Testis (tissue), 2 donors: ENCODE measurements at regions not wholly inside any gene's neighbourhood (a gene's known extent, or its start where the extent isn't known, plus 50 kb on each side); places are given as distances from the start of the nearest gene placed in this dataset.

Experiments
- DNase-seq: peaks from one replicate; pipeline ENCODE4 v3.0.0-alpha.2; 2019
- H3K27ac ChIP-seq, 2 donors: fragments of 200-600 bp; sonication (generic); one replicate each; pipeline ENCODE4 v1.5.1; 2019
- H3K27me3 ChIP-seq: fragments of 200-600 bp; sonication (generic); one replicate; pipeline ENCODE4 v1.5.1; 2019
- H3K36me3 ChIP-seq: fragments of 200-600 bp; sonication (generic); one replicate; pipeline ENCODE4 v1.5.1; 2017; ENCODE audit warnings: low read depth; ENCODE audit errors: missing control alignments
- H3K4me1 ChIP-seq: fragments of 200-600 bp; sonication (generic); one replicate; pipeline ENCODE4 v1.5.1; 2019
- H3K4me3 ChIP-seq, 2 donors: fragments of 200-600 bp; sonication (generic); one replicate each; pipeline ENCODE4 v1.5.1; 2017 to 2019
- H3K9me3 ChIP-seq: fragments of 200-600 bp; sonication (generic); one replicate; pipeline ENCODE4 v1.5.1; 2017
- POLR2A ChIP-seq: fragments of 450-650 bp; IDR thresholded peaks from one replicate; pipeline ENCODE4 v1.6.1; 2017; ENCODE audit warnings: antibody characterized with exemption, mild to moderate bottlenecking, moderate library complexity
- WGBS, 2 donors: methylation state at CpG; one replicate each; pipeline ENCODE4 v1.1.5; 2018; 5-methylcytosine and 5-hydroxymethylcytosine counted together
- intact Hi-C: fragments of 100-400 bp; cut with DNase I; formaldehyde crosslinking; loops from one replicate; pipeline ENCODE4 v1.15.1; 2023; ENCODE audit warnings: low total_unique reads
- TF ChIP-seq, protein P1 (sequence below), 3 experiments: fragments of 450-650 bp in 2 of 3; fragments of 200-600 bp in 1 of 3; sonication (generic) in 1 of 3; IDR thresholded peaks; one replicate each; pipeline ENCODE4 v1.5.1; 2016 to 2019; ENCODE audit warnings: antibody characterized with exemption in 3 of 3, mild to moderate bottlenecking in 2 of 3, moderate library complexity in 1 of 3

DNA sequence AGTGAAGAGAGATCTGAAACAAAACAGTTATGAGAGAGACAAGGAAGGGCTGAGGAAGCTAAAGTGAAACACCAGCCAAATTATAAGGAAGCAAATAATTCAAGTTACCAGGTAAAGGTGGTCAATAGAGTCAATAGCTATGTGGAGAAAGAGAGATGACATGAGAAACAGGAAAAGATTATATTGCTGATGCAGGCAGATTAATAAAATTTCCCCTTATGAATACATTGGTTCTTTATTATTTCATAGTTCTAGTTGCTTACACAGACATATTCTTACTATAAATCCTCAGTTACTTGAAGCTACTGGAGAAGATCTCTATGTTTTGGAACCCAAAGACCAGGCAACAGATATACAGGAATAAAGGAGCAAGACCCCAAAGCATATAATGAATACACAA, 273.7 kb upstream of the CTSO start:
- H3K36me3 ChIP-seq, result no peaks in the 10 kb centered on the region
- intact Hi-C loops, result no loop called here
- no peak overlapping the region for H3K4me3 ChIP-seq
- no peaks in the 10 kb centered on the region for H3K27me3 ChIP-seq
- no peak overlapping the region for H3K27ac ChIP-seq
- H3K4me1 ChIP-seq, result no peaks in the 10 kb centered on the region
- TF ChIP-seq POLR2A, result no peak
- TF ChIP-seq, protein P1, sequence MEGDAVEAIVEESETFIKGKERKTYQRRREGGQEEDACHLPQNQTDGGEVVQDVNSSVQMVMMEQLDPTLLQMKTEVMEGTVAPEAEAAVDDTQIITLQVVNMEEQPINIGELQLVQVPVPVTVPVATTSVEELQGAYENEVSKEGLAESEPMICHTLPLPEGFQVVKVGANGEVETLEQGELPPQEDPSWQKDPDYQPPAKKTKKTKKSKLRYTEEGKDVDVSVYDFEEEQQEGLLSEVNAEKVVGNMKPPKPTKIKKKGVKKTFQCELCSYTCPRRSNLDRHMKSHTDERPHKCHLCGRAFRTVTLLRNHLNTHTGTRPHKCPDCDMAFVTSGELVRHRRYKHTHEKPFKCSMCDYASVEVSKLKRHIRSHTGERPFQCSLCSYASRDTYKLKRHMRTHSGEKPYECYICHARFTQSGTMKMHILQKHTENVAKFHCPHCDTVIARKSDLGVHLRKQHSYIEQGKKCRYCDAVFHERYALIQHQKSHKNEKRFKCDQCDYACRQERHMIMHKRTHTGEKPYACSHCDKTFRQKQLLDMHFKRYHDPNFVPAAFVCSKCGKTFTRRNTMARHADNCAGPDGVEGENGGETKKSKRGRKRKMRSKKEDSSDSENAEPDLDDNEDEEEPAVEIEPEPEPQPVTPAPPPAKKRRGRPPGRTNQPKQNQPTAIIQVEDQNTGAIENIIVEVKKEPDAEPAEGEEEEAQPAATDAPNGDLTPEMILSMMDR (IDR thresholded peaks at IDR 0.05), result no peak
- H3K9me3 ChIP-seq, result no peaks in the 10 kb centered on the region
- no peak for DNase-seq

- no peak for TF ChIP-seq POLR2A
- TF ChIP-seq, protein P1 (IDR thresholded peaks at IDR 0.05), result no peak
- H3K4me1 ChIP-seq, result no peaks in the 10 kb centered on the region
- WGBS, 2 donors, result 86 to 95% methylated on average over 2 of the region's 2 CpGs
- no peak overlapping the region for H3K4me3 ChIP-seq
- H3K27me3 ChIP-seq, result no peaks in the 10 kb centered on the region
- no peaks in the 10 kb centered on the region for H3K36me3 ChIP-seq
- no peak overlapping the region for H3K27ac ChIP-seq
- DNase-seq, result no peak
- H3K9me3 ChIP-seq, result no peaks in the 10 kb centered on the region
- intact Hi-C loops, result no loop called here
Observed at GRCh38 chr4:156223985-156224384, 270.3 kb upstream of the CTSO start.

GRCh38 chr4:156217236-156217635, 263.6 kb upstream of the CTSO start:
- DNase-seq, result no peak
- Histone ChIP-seq H3K4me1 (no peaks in the 10 kb centered on the region), H3K4me3 (no peak overlapping the region), H3K27ac (no peak overlapping the region), H3K9me3 (no peaks in the 10 kb centered on the region), H3K27me3 (no peaks in the 10 kb centered on the region), H3K36me3 (no peaks in the 10 kb centered on the region)
- WGBS, 2 donors, result 45 to 53% methylated on average over 1 of the region's 1 CpG
- intact Hi-C loops, result no loop called here
- TF ChIP-seq, protein P1 (IDR thresholded peaks at IDR 0.05), result no peak
- TF ChIP-seq POLR2A, result no peak

GRCh38 chr4:156201050-156201449, 247.4 kb upstream of the CTSO start:
- H3K27me3 ChIP-seq, result no peaks in the 10 kb centered on the region
- no peaks in the 10 kb centered on the region for H3K9me3 ChIP-seq
- intact Hi-C loops, result no loop called here
- no peak for DNase-seq
- no peaks in the 10 kb centered on the region for H3K4me1 ChIP-seq
- TF ChIP-seq, protein P1 (IDR thresholded peaks at IDR 0.05), result no peak
- TF ChIP-seq POLR2A, result no peak
- no peak overlapping the region for H3K4me3 ChIP-seq
- H3K36me3 ChIP-seq, result no peaks in the 10 kb centered on the region
- no peak overlapping the region for H3K27ac ChIP-seq

- TF ChIP-seq, protein P1 (IDR thresholded peaks at IDR 0.05), result no peak
- no peak for TF ChIP-seq POLR2A
- no peaks in the 10 kb centered on the region for H3K9me3 ChIP-seq
- intact Hi-C loops, result no loop called here
- WGBS, 2 donors, result 50 to 76% methylated on average over 6 to 15 of the region's 15 CpGs
- no peak for DNase-seq
- no peak overlapping the region for H3K27ac ChIP-seq
- peak overlapping the region; percentile 1 to 54 for H3K4me3 ChIP-seq
- H3K27me3 ChIP-seq, result no peaks in the 10 kb centered on the region
- H3K36me3 ChIP-seq, result no peaks in the 10 kb centered on the region
- no peaks in the 10 kb centered on the region for H3K4me1 ChIP-seq
Observed at GRCh38 chr4:156198511-156198910, 244.8 kb upstream of the CTSO start.
